HG02678 (cell line): ENCODE measurements at regions not wholly inside any gene's neighbourhood (a gene's known extent, or its start where the extent isn't known, plus 50 kb on each side); places are given as distances from the start of the nearest gene placed in this dataset.
"Not testable (repeated sequence)": the region's sequence is repeated elsewhere in the genome, so short reads cannot be mapped to it uniquely, and the experiment has no call there.

Experiments
- ATAC-seq: cut with Tn5 transposase; IDR thresholded peaks from one replicate; pipeline ENCODE4 v1.9.1; 2021; ENCODE audit warnings: mild to moderate bottlenecking, moderate library complexity; ENCODE audit not compliant: unreplicated experiment

DNA sequence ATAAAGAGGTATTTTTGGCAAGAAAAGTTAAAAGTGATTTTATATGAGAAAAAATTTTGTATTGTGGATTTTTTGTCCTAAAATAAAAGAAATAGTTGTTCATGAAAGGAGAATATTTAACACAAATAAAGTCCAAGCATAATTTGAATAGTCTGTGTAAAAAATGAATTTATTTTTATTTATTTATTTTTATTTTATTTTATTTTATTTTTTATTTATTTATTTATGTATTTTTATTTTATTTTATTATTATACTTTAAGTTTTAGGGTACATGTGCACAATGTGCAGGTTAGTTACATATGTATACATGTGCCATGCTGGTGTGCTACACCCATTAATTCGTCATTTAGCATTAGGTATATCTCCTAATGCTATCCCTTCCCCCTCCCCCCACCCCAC, 948.9 kb upstream of the ADGRB3 start:
- ATAC-seq = not testable (repeated sequence)

DNA sequence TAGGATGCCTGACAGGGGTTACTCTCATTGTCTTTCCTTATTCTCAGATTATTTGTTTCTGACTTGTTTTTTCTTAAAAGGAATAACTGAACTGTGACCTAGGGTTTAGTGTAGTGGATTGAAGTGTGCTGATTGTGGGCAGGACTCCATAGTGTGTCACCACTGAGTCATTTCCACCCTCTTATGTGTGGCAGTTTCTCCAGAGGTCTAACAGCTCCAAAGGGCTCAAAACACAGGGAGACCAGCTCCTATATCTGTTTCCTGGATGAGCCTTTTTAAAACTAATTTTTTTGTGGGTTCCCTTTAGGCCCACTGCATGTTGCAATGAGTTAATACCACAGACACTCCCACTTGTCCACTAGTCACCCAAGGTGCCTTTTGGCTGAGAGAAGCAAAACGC, 951.1 kb upstream of the ADGRB3 start:
- ATAC-seq = no peak

DNA sequence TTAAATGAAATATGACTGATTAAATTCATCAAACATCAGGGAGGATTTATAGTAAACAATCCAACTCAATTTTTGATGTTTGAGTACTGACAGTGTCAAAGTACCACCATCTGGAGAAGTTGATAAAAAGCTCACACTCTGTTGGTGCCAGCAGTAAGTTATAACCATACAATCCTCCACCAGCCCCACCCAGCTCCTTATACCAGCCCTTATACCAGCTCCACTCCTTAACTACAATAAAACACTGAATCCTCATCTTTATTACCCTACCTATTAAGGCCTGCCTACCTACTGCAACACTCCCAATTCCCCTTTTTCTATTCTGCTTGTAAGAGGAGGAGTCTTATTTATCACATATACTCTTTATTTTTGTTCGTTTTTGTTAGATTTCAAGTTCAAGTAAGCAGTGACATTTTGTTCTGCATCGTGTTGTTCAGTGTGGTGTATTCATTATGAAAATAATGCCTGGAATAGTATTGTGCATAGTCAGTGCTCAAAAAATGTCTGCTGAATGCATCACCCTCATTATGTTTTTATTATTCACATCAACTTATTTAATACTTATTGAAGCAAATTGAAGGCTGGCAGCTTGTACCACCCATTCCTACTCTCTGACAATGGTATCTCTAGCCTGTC, 954.7 kb upstream of the ADGRB3 start:
- no peak for ATAC-seq

DNA sequence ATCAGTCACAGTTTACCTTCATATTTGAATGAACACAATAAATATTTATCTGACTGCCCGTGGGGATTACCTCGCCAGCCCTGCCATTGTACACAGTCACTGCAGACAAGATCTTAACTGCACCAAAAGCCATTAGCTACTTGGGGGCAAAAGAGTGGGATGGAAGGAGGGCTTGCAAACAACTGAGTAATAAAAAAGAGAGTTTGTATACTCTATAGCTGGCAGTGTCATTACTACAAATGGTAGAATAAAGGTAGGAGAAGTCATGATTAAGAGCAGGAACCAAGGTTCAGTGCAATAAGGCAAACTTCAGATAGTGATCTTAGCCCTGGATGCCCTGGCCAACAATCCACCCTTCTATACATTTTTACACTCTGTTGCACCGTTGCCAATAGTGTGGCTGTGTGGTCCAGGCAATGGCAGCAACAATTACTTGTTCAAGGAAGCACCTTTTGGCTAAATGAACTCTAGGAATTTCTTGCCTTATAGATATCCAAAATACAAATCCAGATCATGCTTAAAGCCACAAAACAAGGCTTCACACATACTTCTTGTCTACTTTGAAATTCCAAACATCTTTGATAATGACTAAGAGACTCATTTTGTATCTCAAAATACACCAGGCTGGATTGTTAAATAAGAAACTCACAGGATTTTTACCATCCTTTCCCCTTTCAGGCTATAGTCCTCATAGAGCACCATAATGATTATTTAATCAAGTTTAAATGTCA, 955.4 kb upstream of the ADGRB3 start:
- no peak for ATAC-seq

DNA sequence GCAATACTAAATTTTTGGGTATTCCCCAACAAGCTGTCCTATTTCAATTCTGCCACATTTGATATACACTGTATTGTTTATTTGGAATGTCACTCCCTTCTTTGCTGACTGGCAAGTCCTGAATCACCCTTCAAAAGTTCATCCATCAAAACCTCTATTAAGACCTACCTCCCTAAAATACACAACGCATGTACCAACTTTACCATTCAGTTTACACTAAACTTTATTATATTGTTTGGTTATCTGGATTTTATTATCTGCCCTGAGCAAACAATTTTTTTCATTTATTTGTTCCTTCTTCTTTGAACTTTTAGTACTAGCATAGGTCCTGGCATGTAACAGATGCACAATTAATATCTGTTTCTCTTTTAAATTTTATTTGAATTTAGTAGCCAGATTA, 958.2 kb upstream of the ADGRB3 start:
- no peak for ATAC-seq

DNA sequence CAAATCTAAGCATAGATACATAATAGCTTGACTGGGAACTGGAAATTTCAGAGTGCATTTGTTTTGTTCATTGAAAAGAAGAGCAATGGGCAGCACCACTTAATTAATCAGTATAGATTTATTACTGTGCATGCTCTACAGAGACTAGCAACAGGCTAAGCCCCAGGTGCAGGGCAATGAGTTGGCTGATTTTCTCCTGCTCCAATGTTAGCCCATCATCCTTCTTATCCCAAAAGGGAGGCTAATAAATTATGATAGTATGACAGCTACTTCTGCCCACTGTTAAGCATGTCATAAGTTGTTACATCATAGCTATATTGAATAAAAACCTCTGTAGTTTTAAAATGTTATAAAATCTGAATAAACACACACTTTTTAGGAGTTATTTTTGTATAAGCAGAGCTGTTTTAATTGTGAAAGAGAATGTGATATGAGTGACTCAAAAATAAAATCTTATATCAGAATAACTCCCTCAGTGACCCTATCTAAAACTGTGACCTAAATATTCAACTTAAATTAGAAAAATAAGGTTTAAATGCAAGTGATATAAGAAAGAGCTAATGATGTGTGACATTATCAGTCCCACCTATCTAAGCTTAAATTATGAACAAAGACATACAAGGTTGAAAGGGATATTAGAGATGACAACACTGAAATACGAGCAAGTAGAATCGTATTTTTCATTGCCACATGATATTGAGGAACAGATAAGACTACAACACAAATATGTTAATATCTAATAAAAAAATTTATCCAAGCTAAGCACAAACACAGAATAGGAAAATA, 967.3 kb upstream of the ADGRB3 start:
- no peak for ATAC-seq

DNA sequence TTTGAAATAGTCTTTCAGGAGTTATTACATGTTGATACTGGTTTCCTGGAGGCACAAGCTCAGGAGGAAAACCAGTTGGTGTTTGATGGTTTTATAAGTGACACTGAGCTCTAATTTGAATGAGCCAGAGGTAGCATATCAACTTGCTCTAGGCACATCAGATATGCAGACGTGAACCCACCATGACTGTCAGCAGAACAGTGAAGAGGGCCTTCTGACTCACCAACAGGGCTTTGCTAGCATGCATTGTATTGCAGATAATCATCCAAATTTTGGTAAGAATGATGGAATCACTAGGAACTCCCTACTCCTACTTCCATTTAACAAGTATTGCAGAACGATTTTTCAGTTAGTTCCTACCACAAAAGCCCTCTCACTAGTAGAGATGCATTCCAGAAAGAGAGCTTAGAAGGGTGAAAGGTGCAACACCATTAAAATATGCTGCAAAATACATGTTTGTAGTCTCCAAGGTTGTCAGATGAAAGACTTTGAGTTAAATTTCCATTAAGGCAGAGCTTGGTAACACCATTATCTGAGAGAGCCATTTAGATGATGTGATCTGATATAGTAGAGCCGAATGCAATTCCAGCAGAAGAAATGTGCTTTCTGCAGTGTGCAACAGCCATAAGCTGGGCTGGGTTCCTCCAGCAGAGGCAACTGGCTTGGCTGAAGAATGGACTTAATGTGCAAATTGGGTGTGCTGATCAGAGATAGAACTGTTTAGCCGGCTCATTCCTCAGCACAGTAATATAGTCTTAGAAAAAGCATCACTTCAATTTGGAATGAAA, 968.7 kb upstream of the ADGRB3 start:
- no peak for ATAC-seq

DNA sequence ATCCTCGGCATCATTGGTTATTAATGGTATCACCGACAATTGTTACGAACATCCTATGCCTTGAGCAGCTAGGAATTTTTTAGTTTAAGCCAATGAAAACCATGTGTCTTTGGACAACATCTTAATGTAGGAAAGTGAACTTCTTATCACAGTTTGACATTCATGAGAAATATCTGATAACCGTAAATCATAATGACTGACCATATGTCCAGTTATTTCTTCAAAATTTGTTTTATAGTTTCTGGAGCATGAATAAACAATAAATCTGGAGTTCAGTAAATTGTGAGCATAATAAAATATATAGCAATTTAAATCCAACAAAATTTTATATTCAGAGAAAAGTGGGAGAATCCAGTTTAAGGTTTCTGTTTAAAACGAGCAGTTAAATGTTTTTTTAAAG, 970.1 kb upstream of the ADGRB3 start:
- ATAC-seq = no peak

DNA sequence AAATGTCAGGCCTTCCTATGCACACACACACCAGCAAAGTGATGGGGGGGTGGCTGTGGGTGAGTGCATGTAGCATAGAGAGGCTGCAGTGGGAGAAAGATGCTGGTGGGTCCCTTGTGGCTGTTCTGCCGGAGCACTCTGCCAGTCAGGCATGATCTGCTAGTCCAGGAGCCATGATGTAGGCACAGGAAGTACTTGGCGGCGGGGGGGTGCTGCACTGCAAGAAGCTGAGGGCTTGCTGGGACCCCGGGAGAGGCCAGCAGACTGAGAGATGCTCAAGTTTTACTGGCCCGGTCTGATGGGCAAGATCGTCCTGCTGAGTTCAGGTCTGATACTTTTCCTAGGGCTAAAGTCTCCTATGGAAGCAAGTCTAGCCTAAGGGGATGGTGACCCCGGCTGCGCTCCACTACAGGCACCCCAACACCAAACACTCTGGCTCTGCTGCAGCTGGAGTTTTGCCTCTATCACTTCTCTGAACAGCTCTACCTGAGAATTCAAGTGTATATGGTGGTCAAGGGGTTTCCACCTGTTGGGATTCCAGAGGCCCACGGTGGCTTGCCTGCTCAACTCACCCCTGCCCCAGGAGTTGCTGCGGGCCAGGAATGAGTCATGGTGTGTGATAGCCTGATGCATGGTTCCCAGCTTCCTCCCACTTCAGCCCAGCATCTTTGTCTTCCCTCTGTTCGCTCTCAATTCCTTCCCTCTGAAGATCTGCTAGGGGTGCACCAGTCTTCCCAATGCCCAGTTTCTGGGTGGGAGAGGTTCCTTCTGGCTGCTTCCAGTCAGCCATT, 971.8 kb upstream of the ADGRB3 start:
- no peak for ATAC-seq

DNA sequence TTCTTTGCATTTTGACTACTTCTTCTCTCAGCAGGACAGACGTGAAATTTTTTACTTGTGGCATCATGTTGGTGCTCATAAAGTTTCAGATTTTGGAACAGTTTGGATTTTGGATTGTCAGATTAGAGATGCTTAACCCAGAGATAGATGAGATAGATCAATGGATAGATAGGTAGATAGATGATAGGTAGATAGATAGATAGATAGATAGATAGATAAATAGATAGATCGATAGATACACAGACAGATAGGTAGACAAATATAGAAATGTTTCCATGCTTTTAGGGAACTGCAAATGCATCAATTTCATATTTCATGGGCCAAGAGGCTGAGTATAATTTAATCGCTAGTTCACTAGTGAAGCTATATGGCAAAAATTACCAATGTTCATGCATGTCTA, 981.5 kb upstream of the ADGRB3 start:
- ATAC-seq = no peak

DNA sequence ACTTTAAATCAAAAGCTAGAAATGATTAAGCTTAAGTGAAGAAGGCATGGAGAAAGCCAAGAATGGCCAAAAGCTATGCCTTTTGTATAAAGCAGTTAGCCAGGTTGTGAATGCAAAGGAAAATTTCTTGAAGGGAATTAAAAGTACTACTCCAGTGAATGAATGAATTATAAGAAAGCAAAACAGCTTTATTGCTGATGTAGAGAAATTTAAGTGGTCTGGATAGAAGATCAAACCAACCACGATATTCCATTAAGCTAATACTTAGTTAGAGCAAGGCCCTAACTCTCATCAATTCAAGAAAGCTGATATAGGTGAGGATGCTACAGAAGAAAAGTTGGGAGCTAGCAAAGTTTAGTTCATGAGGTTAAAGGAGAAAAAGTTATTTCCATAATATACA, 988.5 kb upstream of the ADGRB3 start:
- no peak for ATAC-seq

DNA sequence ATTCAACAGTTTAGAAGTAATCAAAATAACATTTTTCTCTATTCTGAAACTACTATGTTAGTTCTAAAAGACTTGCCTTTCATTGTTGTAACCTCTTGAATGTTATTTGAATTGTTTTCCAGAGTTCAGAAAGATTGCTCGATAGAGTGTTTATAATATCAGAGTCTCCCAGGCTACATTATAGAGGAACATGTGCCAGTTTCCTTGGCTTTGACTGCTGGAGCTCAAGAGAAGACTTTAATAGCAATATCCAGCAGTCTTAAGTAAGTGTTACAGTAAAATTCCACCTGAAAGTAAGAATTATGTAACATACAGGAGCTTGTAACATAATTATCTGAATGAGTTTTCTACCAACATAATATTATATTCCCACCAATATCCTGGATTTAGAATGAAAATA, 991.8 kb upstream of the ADGRB3 start:
- no peak for ATAC-seq

DNA sequence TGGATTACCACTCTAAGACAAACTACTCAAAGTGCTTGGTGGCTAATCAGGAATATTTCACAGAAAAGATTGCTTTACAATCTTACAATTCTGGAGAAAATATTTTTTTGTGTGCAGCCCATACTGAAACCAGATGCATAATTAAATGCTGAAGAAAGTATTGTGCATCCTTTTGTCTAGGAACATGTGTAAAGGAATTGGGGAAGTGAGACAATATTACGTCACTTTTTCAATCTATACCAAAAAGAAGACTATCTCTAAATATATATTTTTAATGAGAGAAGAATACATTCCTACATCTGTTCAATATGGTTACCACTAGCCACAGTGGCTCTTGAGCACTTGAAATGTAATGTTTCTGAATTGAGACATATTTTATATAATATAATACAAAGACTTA, 992.5 kb upstream of the ADGRB3 start:
- ATAC-seq = no peak

DNA sequence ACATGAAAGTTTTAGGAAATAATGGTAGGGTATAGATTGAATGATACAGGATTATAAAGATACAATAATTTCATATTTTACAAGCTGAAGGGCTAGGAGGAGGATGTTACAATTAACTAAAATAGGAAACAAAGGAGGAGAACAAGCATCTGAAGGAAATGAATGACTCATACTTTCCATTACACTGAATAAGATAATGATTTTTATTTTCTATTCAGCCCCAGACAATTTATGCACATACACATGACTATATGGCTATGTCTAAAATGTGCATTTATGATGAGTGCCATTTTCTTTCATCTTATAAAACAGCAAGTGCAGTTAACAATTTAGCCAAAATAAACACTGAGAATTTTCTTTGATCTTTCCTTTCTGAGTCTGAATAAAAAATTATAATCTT, 994.6 kb upstream of the ADGRB3 start:
- ATAC-seq = no peak

DNA sequence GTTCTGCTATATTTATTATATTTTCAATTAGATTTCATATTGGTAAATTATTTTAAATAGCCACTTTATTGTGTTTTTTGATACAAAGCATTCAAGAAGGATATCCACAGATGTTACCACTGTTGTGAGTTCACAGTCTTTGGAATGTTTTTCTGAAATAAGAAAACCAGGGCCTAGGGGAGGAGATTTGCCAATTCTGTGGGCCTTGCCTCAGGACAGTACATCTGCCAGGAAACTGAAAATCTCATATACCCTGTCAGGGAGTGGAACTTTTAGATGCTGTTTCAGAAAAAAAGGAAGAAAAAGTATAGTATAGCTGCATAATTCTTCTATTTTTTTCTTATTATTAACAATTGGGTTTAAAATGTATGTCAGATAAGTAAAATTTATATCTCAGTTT, 995.9 kb upstream of the ADGRB3 start:
- no peak for ATAC-seq

DNA sequence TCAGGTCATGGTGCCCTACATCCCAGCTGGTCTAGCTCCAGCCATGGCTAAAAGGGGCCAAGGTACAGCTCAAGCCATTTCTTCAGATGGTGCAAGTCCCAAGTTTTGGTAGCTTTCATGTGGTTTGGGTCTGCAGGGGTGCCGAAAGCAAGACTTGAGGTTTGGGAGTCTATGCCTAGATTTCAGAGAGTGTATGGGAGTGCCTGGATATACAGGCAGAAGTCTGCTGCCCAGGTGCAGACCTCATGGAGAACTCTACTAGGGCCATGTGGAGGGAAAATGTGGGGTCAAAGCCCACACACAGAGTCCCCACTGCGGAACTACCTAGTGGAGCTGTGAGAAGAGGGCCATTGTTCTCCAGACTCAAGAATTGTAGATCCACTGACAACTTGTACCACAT, 1000.9 kb upstream of the ADGRB3 start:
- ATAC-seq = no peak

DNA sequence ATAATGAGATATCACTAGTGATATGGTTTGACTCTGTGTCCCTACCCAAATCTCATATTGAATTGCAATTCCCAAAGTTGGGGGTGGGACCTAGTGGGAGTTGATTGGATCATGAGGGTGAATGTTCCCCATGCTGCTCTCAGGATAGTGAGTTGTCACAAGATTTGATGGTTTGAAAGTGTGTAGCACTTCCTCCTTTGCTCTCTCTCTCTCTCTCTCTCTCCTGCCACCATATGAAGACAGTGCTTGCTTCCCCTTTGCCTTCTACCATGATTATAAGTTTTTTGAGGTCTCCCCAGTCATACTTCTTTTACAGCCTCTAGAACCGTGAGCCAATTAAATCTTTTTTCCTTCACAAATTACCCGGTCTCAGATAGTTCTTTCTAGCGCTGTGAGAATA, 1002.0 kb upstream of the ADGRB3 start:
- no peak for ATAC-seq

DNA sequence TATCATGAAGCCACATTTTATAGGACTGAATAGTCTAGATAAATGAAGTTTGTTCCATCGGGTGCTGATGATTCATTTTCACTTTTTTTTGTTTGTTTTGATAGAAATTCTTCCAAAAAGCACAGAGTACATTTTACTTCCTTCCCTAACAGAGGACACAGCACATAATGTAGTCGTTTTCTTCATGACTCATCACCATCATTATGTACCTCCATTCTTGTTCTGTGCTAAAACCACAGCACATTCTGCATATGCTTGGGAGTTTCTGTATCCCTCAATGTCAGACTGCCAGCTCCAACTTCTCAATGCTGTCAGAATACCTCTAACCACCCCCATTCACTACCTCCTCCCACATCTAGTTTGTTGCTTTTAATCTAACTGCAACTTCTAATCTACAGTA, 1004.9 kb upstream of the ADGRB3 start:
- no peak for ATAC-seq

DNA sequence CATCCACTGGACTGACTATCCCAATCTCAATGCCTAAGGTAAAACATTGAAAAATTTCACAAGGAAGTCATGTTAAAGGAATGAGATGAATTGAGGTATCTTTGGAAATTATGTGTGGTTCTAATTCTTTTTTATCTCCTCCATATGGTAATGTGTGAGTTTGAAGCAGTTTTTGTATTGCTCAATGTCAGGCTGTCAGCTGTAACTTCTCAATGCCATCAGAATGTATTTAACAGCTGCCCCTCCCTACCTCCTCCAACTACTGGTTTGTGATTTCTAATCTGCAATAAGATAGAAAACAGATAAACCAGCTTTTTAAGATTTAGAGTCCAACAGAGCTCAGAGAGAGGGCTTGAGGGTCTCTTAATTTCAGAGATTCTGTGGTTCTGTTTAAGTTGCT, 1005.8 kb upstream of the ADGRB3 start:
- no peak for ATAC-seq

DNA sequence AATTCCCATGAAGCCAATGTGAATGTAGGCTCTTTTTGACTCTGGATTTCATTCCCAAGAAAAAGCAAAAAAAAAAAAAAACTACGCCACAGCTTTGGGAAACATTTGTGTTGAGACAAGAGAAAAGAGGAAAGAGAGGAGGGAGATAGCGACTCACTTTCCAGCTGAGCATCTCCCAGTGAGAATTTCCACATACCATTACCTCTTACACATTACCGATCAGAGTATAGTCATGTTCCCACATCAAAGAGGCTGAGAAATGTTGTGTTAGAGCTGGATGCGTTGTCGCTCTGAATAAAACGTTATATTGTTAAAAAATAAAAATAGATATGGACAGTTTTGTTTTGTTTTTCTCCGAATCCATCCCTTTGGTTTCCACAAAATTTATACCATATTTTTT, 1019.3 kb upstream of the ADGRB3 start:
- ATAC-seq = no peak
